IMR-90 (cell line): ENCODE measurements at regions not wholly inside any gene's neighbourhood (a gene's known extent, or its start where the extent isn't known, plus 50 kb on each side); places are given as distances from the start of the nearest gene placed in this dataset.

ENCODE experiments used
- BHLHE40 ChIP-seq: fragments of 150-350 bp; IDR thresholded peaks from 2 replicates; pipeline ENCODE4 v1.6.1; 2016; ENCODE audit warnings: mild to moderate bottlenecking, low read depth, low read length
- CTCF ChIP-seq: conservative IDR thresholded peaks from 2 replicates; pipeline ENCODE4 v1.5.1; 2012; ENCODE audit warnings: mild to moderate bottlenecking, low read depth, low read length, improper control_type of control experiment
- ELK1 ChIP-seq: fragments of 150-350 bp; IDR thresholded peaks from 2 replicates; pipeline ENCODE4 v1.6.1; 2016; ENCODE audit warnings: low read depth, mild to moderate bottlenecking, low read length, moderate library complexity, borderline replicate concordance
- POLR2A ChIP-seq: IDR thresholded peaks from 2 replicates; pipeline ENCODE4 v1.6.1; 2012; ENCODE audit warnings: mild to moderate bottlenecking, low read depth, low read length
- RCOR1 ChIP-seq: IDR thresholded peaks from 2 replicates; pipeline ENCODE4 v1.6.1; 2012; ENCODE audit warnings: mild to moderate bottlenecking, low read length, improper control_type of control experiment; ENCODE audit not compliant: insufficient replicate concordance
- SMC3 ChIP-seq: fragments of 150-350 bp; IDR thresholded peaks from 2 replicates; pipeline ENCODE4 v1.6.1; 2016; ENCODE audit warnings: low read depth, mild to moderate bottlenecking, antibody characterized with exemption, low read length, moderate library complexity

GRCh38 chr4:19992471-19993093, 259.1 kb upstream of the SLIT2 start:
- TF ChIP-seq RCOR1, result no peak
- no peak for TF ChIP-seq POLR2A
- no peak for TF ChIP-seq BHLHE40
- TF ChIP-seq CTCF, result no peak
- TF ChIP-seq SMC3, result no peak
- TF ChIP-seq ELK1, result no peak
